Transverse colon (tissue), 4 donors: ENCODE measurements at regions not wholly inside any gene's neighbourhood (a gene's known extent, or its start where the extent isn't known, plus 50 kb on each side); places are given as distances from the start of the nearest gene placed in this dataset.

ENCODE experiments used
- DNase-seq: peaks from one replicate; pipeline ENCODE4 v3.0.0-alpha.2; 2019
- H3K27ac ChIP-seq, 4 donors: fragments of 200-600 bp; sonication (generic); 2 replicates each; pipeline ENCODE4 v1.5.1; 2016 to 2018; ENCODE audit warnings: inconsistent platforms in 4 of 4
- H3K27me3 ChIP-seq: fragments of 200-600 bp; sonication (generic); 2 replicates; pipeline ENCODE4 v1.5.1; 2017; ENCODE audit warnings: inconsistent platforms
- H3K36me3 ChIP-seq, 4 donors: fragments of 200-600 bp; sonication (generic); 2 replicates each; pipeline ENCODE4 v1.5.1; 2017 to 2019; ENCODE audit warnings: inconsistent platforms in 4 of 4
- H3K4me1 ChIP-seq, 4 donors: fragments of 200-600 bp; sonication (generic); 2 replicates each; pipeline ENCODE4 v1.5.1; 2017 to 2020; ENCODE audit warnings: inconsistent platforms in 4 of 4
- H3K4me3 ChIP-seq, 4 donors: fragments of 200-600 bp; sonication (generic); 1 replicate in 1 of 4; 2 replicates in 3 of 4; pipeline versions ENCODE4 v1.5.1 to v1.6.1; 2017 to 2019; ENCODE audit warnings: inconsistent platforms in 4 of 4
- H3K9me3 ChIP-seq, 2 donors: fragments of 200-600 bp; sonication (generic); 2 replicates each; pipeline ENCODE4 v1.5.1; 2017 to 2019; ENCODE audit warnings: inconsistent platforms in 2 of 2
- CTCF ChIP-seq, 5 experiments: fragments of 200-600 bp in 3 of 5; fragments of 450-650 bp in 2 of 5; sonication (generic) in 3 of 5; IDR thresholded peaks; 1 replicate in 2 of 5; 2 replicates in 3 of 5; pipeline ENCODE4 v1.5.1; 2016 to 2017; ENCODE audit warnings: antibody characterized with exemption in 5 of 5, inconsistent platforms in 3 of 5, mild to moderate bottlenecking in 2 of 5, moderate library complexity in 1 of 5
- EP300 ChIP-seq: sonication (generic); formaldehyde crosslinking; IDR thresholded peaks from one replicate; pipeline ENCODE4 v1.6.1; 2017; ENCODE audit warnings: antibody characterized with exemption, low read depth
- POLR2A ChIP-seq: fragments of 450-650 bp; IDR thresholded peaks from one replicate; pipeline ENCODE4 v1.6.1; 2016; ENCODE audit warnings: antibody characterized with exemption, mild to moderate bottlenecking, moderate library complexity
- POLR2AphosphoS5 ChIP-seq, 3 donors: sonication (generic); formaldehyde crosslinking; IDR thresholded peaks; one replicate each; pipeline ENCODE4 v1.6.1; 2016; ENCODE audit warnings: antibody characterized with exemption in 3 of 3
- WGBS, 2 donors: methylation state at CpG; one replicate each; pipeline ENCODE4 v1.1.5; 2018; ENCODE audit warnings: low coverage in 1 of 2; 5-methylcytosine and 5-hydroxymethylcytosine counted together
- in situ Hi-C, 4 donors: fragments of 200-750 bp; cut with MboI; loops; one replicate each; pipeline versions ENCODE4 v1.15.0 to v1.15.1; 2017; ENCODE audit warnings: low sequenced_read_pairs in 3 of 4, low pct_ligation_motif_present in 1 of 4, low pct_unique_long_range_greater_than_20kb in 1 of 4
- intact Hi-C: fragments of 100-400 bp; cut with DNase I; formaldehyde crosslinking; loops from one replicate; pipeline ENCODE4 v1.15.1; 2023; ENCODE audit warnings: low total_unique reads

DNA sequence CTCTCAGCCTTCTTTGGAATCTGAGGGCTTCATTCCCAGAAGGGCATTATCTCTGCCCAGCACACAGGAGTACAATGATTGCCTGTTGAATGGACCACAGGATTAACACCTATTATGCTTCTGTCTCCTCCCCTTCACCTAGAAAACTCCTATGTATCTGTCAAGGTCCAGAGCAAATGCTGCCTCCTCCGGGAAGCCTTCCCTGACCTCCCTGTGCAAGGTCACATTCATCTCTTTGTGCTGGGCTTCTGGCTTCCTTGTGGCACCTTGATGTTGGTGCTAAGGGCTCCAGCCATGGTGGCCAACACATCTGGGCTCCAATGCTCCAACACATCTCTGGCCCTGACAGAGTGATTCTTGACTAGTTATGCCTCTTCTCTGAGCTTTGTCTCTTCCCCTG lies 49.9 kb upstream of the ATP2B2 start:
- Histone ChIP-seq H3K27ac (no peak overlapping the region), H3K27me3 (no peaks in the 10 kb centered on the region), H3K9me3 (no peaks in the 10 kb centered on the region), H3K36me3 (no peaks in the 10 kb centered on the region), H3K4me3 (no peak overlapping the region), H3K4me1 (no peaks in the 10 kb centered on the region)
- no peak for DNase-seq
- WGBS, 2 donors = 92% methylated on average over 1 of the region's 1 CpG; no CpG with 5 or more reads in 1 of the 2 donors
- TF ChIP-seq CTCF (IDR thresholded peaks at IDR 0.05) (no peak), POLR2A (no peak), POLR2AphosphoS5 (IDR thresholded peaks at IDR 0.05) (no peak), EP300 (no peak)
- intact Hi-C loops = no loop called here
- in situ Hi-C loops = no loop called here

GRCh38 chr3:10556312-10556711 lies 50.9 kb upstream of the ATP2B2 start:
- 48 to 64% methylated on average over 7 of the region's 7 CpGs for WGBS, 2 donors
- H3K27me3 ChIP-seq = no peaks in the 10 kb centered on the region
- H3K9me3 ChIP-seq = no peaks in the 10 kb centered on the region
- H3K4me1 ChIP-seq = no peaks in the 10 kb centered on the region
- H3K27ac ChIP-seq = no peak overlapping the region
- TF ChIP-seq EP300 = no peak
- no peak for TF ChIP-seq POLR2A
- no peak for TF ChIP-seq POLR2AphosphoS5 (IDR thresholded peaks at IDR 0.05)
- TF ChIP-seq CTCF (IDR thresholded peaks at IDR 0.05) = no peak
- DNase-seq = no peak
- in situ Hi-C loops = no loop called here
- intact Hi-C loops = no loop called here
- H3K36me3 ChIP-seq = no peaks in the 10 kb centered on the region
- no peak overlapping the region for H3K4me3 ChIP-seq

DNA sequence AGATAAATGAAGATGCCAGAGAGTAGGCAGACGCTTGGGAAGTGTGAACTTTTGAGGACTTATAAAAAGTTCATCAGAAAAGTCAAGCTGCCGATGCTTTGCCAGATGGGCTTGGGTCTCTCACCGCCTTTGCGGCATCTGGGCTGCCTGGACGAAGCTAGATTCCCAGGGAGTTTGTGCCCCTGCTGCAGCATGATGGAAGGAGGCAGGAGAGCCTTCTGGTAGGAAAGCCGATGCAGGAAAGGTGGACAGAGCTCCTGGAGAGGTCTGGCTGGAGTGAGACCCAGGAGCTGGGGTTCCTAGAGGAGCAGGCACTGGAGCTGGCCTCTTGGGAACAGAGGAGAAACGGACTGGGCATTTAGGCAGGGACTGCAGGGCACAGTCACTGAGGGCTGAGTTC lies 51.9 kb upstream of the ATP2B2 start:
- WGBS, 2 donors = 71 to 84% methylated on average over 6 to 7 of the region's 7 CpGs
- in situ Hi-C loops = no loop called here

DNA sequence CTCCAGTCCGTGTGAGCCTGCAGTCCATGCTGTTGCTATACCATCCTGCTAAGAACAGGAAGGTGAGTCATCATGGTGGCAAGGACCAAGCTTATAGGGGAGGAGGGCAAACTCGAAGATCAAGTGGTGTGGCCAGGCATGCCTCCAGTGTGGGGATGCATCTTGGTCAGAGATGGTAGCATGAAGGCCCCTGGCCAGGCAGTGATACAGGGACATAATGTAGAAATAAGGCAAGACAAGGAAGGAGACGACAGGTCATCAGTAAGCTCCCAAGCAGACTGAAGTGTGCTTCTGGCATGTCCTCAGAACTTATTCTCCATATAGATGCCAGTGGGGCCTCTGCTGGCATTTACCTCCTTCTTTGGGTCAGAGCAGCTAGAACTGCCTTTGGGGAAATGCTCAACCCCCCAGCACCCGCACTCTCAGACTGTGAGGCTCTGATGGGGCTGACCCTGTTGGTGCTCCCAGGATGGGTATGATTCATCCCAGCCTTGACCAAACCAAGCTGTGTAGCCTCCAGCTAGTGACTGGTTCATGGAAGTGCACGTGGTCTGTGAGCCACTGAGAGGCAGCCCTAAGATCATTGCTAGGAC lies 52.5 kb upstream of the ATP2B2 start:
- intact Hi-C loops (no loop called here), in situ Hi-C loops (no loop called here)
- 47 to 83% methylated on average over 1 to 5 of the region's 5 CpGs for WGBS, 2 donors
- Histone ChIP-seq H3K36me3 (no peaks in the 10 kb centered on the region), H3K4me1 (no peaks in the 10 kb centered on the region), H3K9me3 (no peaks in the 10 kb centered on the region), H3K27ac (no peak overlapping the region), H3K27me3 (no peaks in the 10 kb centered on the region), H3K4me3 (no peak overlapping the region)
- DNase-seq = no peak
- no peak for TF ChIP-seq EP300
- no peak for TF ChIP-seq POLR2A
- no peak for TF ChIP-seq CTCF (IDR thresholded peaks at IDR 0.05)
- TF ChIP-seq POLR2AphosphoS5 (IDR thresholded peaks at IDR 0.05) = no peak

More for the DNA sequence above, 51.9 kb upstream of the ATP2B2 start:
- Histone ChIP-seq H3K9me3 (no peaks in the 10 kb centered on the region), H3K4me3 (no peak overlapping the region), H3K27me3 (no peaks in the 10 kb centered on the region), H3K27ac (no peak overlapping the region), H3K4me1 (no peaks in the 10 kb centered on the region), H3K36me3 (no peaks in the 10 kb centered on the region)
- TF ChIP-seq CTCF (IDR thresholded peaks at IDR 0.05) = no peak
- no peak for TF ChIP-seq EP300
- no peak for TF ChIP-seq POLR2AphosphoS5 (IDR thresholded peaks at IDR 0.05)
- no peak for TF ChIP-seq POLR2A
- DNase-seq = no peak
- intact Hi-C loops = no loop called here
